ENCODE measurements at regions not wholly inside any gene's neighbourhood (a gene's known extent, or its start where the extent isn't known, plus 50 kb on each side); places are given as distances from the start of the nearest gene placed in this dataset.

GRCh38 chr1:94614996-94615395 is 73.4 kb upstream of the F3 start:
- TF ChIP-seq CTCF (IDR thresholded peaks at IDR 0.05) (no peak), POLR2A (IDR thresholded peaks at IDR 0.05) (no peak)

Data from testis (tissue), 2 donors.